ENCODE measurements at regions not wholly inside any gene's neighbourhood (a gene's known extent, or its start where the extent isn't known, plus 50 kb on each side); places are given as distances from the start of the nearest gene placed in this dataset.

DNA sequence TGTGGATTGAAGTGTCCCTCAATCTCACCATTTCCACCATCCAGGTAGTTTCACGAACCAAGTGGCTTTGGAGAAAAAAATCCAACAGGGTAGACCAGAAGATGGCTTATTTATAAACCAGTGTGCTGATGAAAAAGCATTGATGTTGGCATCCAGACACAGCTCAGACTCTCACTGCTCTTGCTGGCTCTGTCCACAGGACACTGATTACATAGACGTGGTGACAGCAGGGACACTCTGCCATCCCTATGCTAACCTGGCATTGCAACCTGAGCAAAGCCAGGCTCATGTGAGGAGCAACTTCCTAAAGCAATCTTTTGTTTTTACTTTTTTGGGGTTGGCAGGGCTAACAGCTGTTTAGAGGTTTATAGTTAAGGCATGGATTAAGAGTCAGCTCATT lies 130.6 kb upstream of the SVIL start:
- Mint-ChIP-seq H3K9me3 (no peaks in the 10 kb centered on the region), H3K27ac (no peak overlapping the region), H3K4me3 (no peak overlapping the region), H3K36me3 (ENCODE audit: low read depth) (no peaks in the 10 kb centered on the region), H3K4me1 (no peaks in the 10 kb centered on the region), H3K27me3 (peaks cover 10% of the 10 kb centered on the region)
- ChIA-PET CTCF (no interaction called here), POLR2A (no interaction called here)
- no peak for DNase-seq

GRCh38 chr10:29763396-29763795 lies 128.6 kb upstream of the SVIL start:
- CTCF ChIA-PET, result interaction anchor here (0.6 kb wide), 1 partner anchor 18 kb away, joined by 3 read pairs; no protein-coding TSS in a partner anchor
- H3K27me3 Mint-ChIP-seq, result peaks cover 6% of the 10 kb centered on the region
- no peak overlapping the region for H3K4me3 Mint-ChIP-seq
- no peaks in the 10 kb centered on the region for H3K36me3 Mint-ChIP-seq (ENCODE audit: low read depth)
- H3K27ac Mint-ChIP-seq, result no peak overlapping the region
- no peaks in the 10 kb centered on the region for H3K4me1 Mint-ChIP-seq
- no peak for DNase-seq
- no peaks in the 10 kb centered on the region for H3K9me3 Mint-ChIP-seq
- POLR2A ChIA-PET, result no interaction called here

DNA sequence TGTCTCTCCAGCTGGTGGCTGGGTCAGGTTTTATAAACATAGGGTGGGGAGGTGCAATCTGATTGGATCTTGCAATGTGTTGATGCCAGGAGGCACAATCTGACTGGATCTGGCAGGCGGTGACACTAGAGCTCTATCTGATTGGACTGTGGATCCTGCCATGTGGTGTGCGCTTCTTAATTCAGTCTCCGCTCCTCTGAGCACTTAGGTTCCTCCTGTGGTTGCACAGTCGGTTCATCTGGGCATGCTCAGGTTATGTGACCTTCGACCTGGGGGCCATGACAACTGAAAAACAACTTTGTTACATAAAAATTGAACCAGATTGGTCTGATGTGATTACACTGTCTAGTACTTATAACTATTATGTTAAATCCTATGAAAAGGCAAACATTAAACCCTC lies 127.1 kb upstream of the SVIL start:
- CTCF ChIA-PET, result interaction anchor here (0.7 kb wide), 2 partner anchors 9 to 113 kb away, joined by 3 to 4 read pairs; no protein-coding TSS in a partner anchor
- Mint-ChIP-seq H3K27me3 (peaks cover 4% of the 10 kb centered on the region), H3K27ac (no peak overlapping the region), H3K4me1 (no peaks in the 10 kb centered on the region), H3K9me3 (no peaks in the 10 kb centered on the region), H3K36me3 (ENCODE audit: low read depth) (no peaks in the 10 kb centered on the region), H3K4me3 (no peak overlapping the region)
- POLR2A ChIA-PET, result no interaction called here
- DNase-seq, result no peak

DNA sequence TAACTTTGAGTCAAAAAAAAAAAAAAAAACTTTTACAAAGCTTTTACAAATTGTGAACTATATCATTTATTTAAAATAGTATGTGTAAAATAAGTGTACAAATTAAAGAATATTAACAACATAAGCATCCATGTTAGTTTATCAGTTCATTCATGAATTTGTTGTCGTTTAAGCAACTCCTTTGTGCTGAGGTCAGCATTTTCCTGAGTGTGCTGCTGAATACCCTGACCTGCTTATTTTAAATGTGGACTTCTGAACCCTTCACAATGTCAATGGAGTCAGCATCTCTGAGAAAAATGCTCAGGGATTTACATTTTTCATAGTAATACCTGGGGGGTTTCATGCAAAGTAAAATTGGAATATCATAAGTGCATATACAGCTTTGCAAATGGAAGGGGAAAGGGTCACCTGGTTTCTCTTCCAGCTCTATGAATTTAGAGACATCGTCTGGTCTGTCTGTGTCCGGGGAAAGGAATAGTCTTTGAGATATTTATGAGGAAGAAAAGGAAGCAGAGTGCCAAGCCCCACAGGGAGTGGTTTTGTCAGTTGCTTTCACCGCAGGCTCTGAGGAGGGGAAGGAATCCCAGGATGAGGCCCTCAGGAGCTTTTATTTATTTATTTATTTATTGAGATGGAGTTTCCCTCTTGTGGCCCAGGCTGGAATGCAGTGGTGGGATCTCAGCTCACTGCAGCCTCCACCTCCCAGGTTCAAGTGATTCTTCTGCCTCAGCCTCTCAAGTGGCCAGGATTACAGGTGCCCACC lies 125.5 kb upstream of the SVIL start:
- DNase-seq, result no peak
- peaks cover 7% of the 10 kb centered on the region for H3K27me3 Mint-ChIP-seq
- ChIA-PET POLR2A (interaction anchor here (1.1 kb wide), 1 partner anchor 24 kb away, joined by 3 read pairs; no protein-coding TSS in a partner anchor), CTCF (no interaction called here)
- H3K27ac Mint-ChIP-seq, result no peak overlapping the region
- H3K36me3 Mint-ChIP-seq (ENCODE audit: low read depth), result no peaks in the 10 kb centered on the region
- no peaks in the 10 kb centered on the region for H3K9me3 Mint-ChIP-seq
- H3K4me3 Mint-ChIP-seq, result no peak overlapping the region
- no peaks in the 10 kb centered on the region for H3K4me1 Mint-ChIP-seq

GRCh38 chr10:29757551-29758297 lies 123.0 kb upstream of the SVIL start:
- POLR2A ChIA-PET, result no interaction called here
- H3K27ac Mint-ChIP-seq, result no peak overlapping the region
- H3K4me3 Mint-ChIP-seq, result no peak overlapping the region
- H3K4me1 Mint-ChIP-seq, result no peaks in the 10 kb centered on the region
- DNase-seq, result no peak
- no peaks in the 10 kb centered on the region for H3K9me3 Mint-ChIP-seq
- peaks cover 10% of the 10 kb centered on the region for H3K27me3 Mint-ChIP-seq
- H3K36me3 Mint-ChIP-seq (ENCODE audit: low read depth), result no peaks in the 10 kb centered on the region
- CTCF ChIA-PET, result no interaction called here

GRCh38 chr10:29756451-29756850 lies 121.7 kb upstream of the SVIL start:
- H3K27me3 Mint-ChIP-seq, result peaks cover 8% of the 10 kb centered on the region
- H3K4me1 Mint-ChIP-seq, result no peaks in the 10 kb centered on the region
- CTCF ChIA-PET, result no interaction called here
- no peaks in the 10 kb centered on the region for H3K9me3 Mint-ChIP-seq
- no peak for DNase-seq
- no peak overlapping the region for H3K27ac Mint-ChIP-seq
- POLR2A ChIA-PET, result no interaction called here
- no peaks in the 10 kb centered on the region for H3K36me3 Mint-ChIP-seq (ENCODE audit: low read depth)
- no peak overlapping the region for H3K4me3 Mint-ChIP-seq

- H3K36me3 Mint-ChIP-seq (ENCODE audit: low read depth), result no peaks in the 10 kb centered on the region
- no peak overlapping the region for H3K4me3 Mint-ChIP-seq
- DNase-seq, result no peak
- ChIA-PET CTCF (interaction anchor here (0.6 kb wide), 2 partner anchors 9 to 231 kb away, joined by 3 to 5 read pairs; no protein-coding TSS in a partner anchor), POLR2A (no interaction called here)
- H3K9me3 Mint-ChIP-seq, result no peaks in the 10 kb centered on the region
- H3K4me1 Mint-ChIP-seq, result no peaks in the 10 kb centered on the region
- H3K27me3 Mint-ChIP-seq, result peaks cover 14% of the 10 kb centered on the region
- H3K27ac Mint-ChIP-seq, result no peak overlapping the region
These were observed 118.5 kb upstream of the SVIL start for GRCh38 chr10:29753283-29753682.

- H3K27me3 Mint-ChIP-seq, result peaks cover 14% of the 10 kb centered on the region
- no peaks in the 10 kb centered on the region for H3K4me1 Mint-ChIP-seq
- no peak for DNase-seq
- no peaks in the 10 kb centered on the region for H3K9me3 Mint-ChIP-seq
- H3K36me3 Mint-ChIP-seq (ENCODE audit: low read depth), result no peaks in the 10 kb centered on the region
- ChIA-PET CTCF (no interaction called here), POLR2A (no interaction called here)
- no peak overlapping the region for H3K4me3 Mint-ChIP-seq
- H3K27ac Mint-ChIP-seq, result no peak overlapping the region
These were observed 116.9 kb upstream of the SVIL start for GRCh38 chr10:29751684-29752083.

DNA sequence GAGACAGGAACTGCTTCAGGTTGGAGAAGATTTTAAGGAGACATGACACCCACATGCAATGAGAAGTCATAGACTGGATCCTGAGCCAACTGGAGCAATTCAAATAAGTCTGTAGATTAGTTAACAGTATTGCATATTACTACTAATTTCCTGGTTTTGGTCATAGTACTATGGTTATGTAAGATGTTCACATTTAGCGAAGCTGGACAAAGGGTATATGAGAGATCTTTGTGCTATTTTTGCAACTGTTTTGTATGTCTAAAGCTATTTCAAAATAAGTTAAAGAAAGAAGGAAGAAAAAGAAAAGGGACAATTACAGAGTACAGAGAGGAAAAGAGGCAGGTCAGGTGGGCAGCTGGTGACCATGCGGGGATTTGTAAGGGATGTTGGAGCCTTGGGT lies 116.5 kb upstream of the SVIL start:
- peaks cover 10% of the 10 kb centered on the region for H3K27me3 Mint-ChIP-seq
- ChIA-PET POLR2A (no interaction called here), CTCF (no interaction called here)
- H3K27ac Mint-ChIP-seq, result no peak overlapping the region
- no peaks in the 10 kb centered on the region for H3K4me1 Mint-ChIP-seq
- H3K4me3 Mint-ChIP-seq, result no peak overlapping the region
- no peaks in the 10 kb centered on the region for H3K9me3 Mint-ChIP-seq
- DNase-seq, result no peak
- no peaks in the 10 kb centered on the region for H3K36me3 Mint-ChIP-seq (ENCODE audit: low read depth)

GRCh38 chr10:29749150-29749549 lies 114.4 kb upstream of the SVIL start:
- H3K36me3 Mint-ChIP-seq (ENCODE audit: low read depth), result no peaks in the 10 kb centered on the region
- no peak for DNase-seq
- ChIA-PET CTCF (interaction anchor here (0.9 kb wide), 1 partner anchor 12 kb away, joined by 3 read pairs; no protein-coding TSS in a partner anchor), POLR2A (no interaction called here)
- H3K27me3 Mint-ChIP-seq, result peaks cover 10% of the 10 kb centered on the region
- no peak overlapping the region for H3K4me3 Mint-ChIP-seq
- H3K4me1 Mint-ChIP-seq, result no peaks in the 10 kb centered on the region
- no peaks in the 10 kb centered on the region for H3K9me3 Mint-ChIP-seq
- H3K27ac Mint-ChIP-seq, result no peak overlapping the region

GRCh38 chr10:29748109-29748650 lies 113.4 kb upstream of the SVIL start:
- Mint-ChIP-seq H3K4me1 (no peaks in the 10 kb centered on the region), H3K27ac (no peak overlapping the region), H3K27me3 (peaks cover 6% of the 10 kb centered on the region), H3K36me3 (ENCODE audit: low read depth) (no peaks in the 10 kb centered on the region), H3K4me3 (no peak overlapping the region), H3K9me3 (no peaks in the 10 kb centered on the region)
- POLR2A ChIA-PET, result no interaction called here
- DNase-seq, result no peak
- CTCF ChIA-PET, result no interaction called here

GRCh38 chr10:29746080-29746797 lies 111.5 kb upstream of the SVIL start:
- POLR2A ChIA-PET, result no interaction called here
- Mint-ChIP-seq H3K4me1 (no peaks in the 10 kb centered on the region), H3K36me3 (ENCODE audit: low read depth) (no peaks in the 10 kb centered on the region), H3K4me3 (no peak overlapping the region), H3K27ac (no peak overlapping the region), H3K9me3 (no peaks in the 10 kb centered on the region), H3K27me3 (peaks cover 9% of the 10 kb centered on the region)
- no peak for DNase-seq
- CTCF ChIA-PET, result interaction anchor here (1.0 kb wide), 1 partner anchor 12 kb away, joined by 3 read pairs; no protein-coding TSS in a partner anchor

- Mint-ChIP-seq H3K27ac (no peak overlapping the region), H3K4me1 (peaks cover 3% of the 10 kb centered on the region), H3K4me3 (no peak overlapping the region), H3K9me3 (no peaks in the 10 kb centered on the region), H3K36me3 (ENCODE audit: low read depth) (no peaks in the 10 kb centered on the region), H3K27me3 (peaks cover 28% of the 10 kb centered on the region)
- CTCF ChIA-PET, result no interaction called here
- POLR2A ChIA-PET, result no interaction called here
- DNase-seq, result no peak
These were observed 106.3 kb upstream of the SVIL start for GRCh38 chr10:29740981-29741545.

All from activated CD4-positive, alpha-beta memory T cell treated with anti-CD3 and anti-CD28 coated beads, Interleukin-2, amount 10 ng/mL, durations not matched to agents 7 days and 5 days (primary cell).